ENCODE measurements at regions not wholly inside any gene's neighbourhood (a gene's known extent, or its start where the extent isn't known, plus 50 kb on each side); places are given as distances from the start of the nearest gene placed in this dataset.

GRCh38 chr13:73281746-73282145, 222.9 kb downstream of the KLF5 start:
- TF ChIP-seq, protein P1, sequence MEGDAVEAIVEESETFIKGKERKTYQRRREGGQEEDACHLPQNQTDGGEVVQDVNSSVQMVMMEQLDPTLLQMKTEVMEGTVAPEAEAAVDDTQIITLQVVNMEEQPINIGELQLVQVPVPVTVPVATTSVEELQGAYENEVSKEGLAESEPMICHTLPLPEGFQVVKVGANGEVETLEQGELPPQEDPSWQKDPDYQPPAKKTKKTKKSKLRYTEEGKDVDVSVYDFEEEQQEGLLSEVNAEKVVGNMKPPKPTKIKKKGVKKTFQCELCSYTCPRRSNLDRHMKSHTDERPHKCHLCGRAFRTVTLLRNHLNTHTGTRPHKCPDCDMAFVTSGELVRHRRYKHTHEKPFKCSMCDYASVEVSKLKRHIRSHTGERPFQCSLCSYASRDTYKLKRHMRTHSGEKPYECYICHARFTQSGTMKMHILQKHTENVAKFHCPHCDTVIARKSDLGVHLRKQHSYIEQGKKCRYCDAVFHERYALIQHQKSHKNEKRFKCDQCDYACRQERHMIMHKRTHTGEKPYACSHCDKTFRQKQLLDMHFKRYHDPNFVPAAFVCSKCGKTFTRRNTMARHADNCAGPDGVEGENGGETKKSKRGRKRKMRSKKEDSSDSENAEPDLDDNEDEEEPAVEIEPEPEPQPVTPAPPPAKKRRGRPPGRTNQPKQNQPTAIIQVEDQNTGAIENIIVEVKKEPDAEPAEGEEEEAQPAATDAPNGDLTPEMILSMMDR (tag by site-specific recombination; IDR thresholded peaks at IDR 0.05), result no peak
- TF ChIP-seq ZEB2 (tag by site-specific recombination; IDR thresholded peaks at IDR 0.05) (no peak), ZNF239 (tag by site-specific recombination; IDR thresholded peaks at IDR 0.05) (no peak), ZNF704 (tag by site-specific recombination; IDR thresholded peaks at IDR 0.05) (no peak), ZNF350 (tag by site-specific recombination; IDR thresholded peaks at IDR 0.05) (no peak), KLF1 (tag by site-specific recombination; IDR thresholded peaks at IDR 0.05) (no peak), ZNF266 (tag by site-specific recombination; IDR thresholded peaks at IDR 0.05; ENCODE audit: low read depth) (no peak), ZBTB21 (tag by site-specific recombination; IDR thresholded peaks at IDR 0.05) (no peak)

All from HEK293 (cell line).